Vagina (tissue), 2 donors: ENCODE measurements at regions not wholly inside any gene's neighbourhood (a gene's known extent, or its start where the extent isn't known, plus 50 kb on each side); places are given as distances from the start of the nearest gene placed in this dataset.
"Not testable (repeated sequence)": the region's sequence is repeated elsewhere in the genome, so short reads cannot be mapped to it uniquely, and the experiment has no call there.

ENCODE experiments used
- DNase-seq, 2 donors: peaks; one replicate each; pipeline ENCODE4 v3.0.0-alpha.2; 2017; ENCODE audit errors: extremely low spot score in 2 of 2
- H3K27ac ChIP-seq: fragments of 200-600 bp; sonication (generic); one replicate; pipeline ENCODE4 v1.5.1; 2019
- H3K27me3 ChIP-seq: fragments of 200-600 bp; sonication (generic); one replicate; pipeline ENCODE4 v1.5.1; 2019
- H3K36me3 ChIP-seq, 2 donors: fragments of 200-600 bp; sonication (generic); one replicate each; pipeline ENCODE4 v1.5.1; 2017 to 2019
- H3K4me1 ChIP-seq: fragments of 200-600 bp; sonication (generic); one replicate; pipeline ENCODE4 v1.5.1; 2019
- H3K4me3 ChIP-seq, 2 donors: fragments of 200-600 bp; sonication (generic); 1 replicate in 1 of 2; 2 replicates in 1 of 2; pipeline ENCODE4 v1.5.1; 2016 to 2019
- H3K9me3 ChIP-seq: fragments of 200-600 bp; sonication (generic); one replicate; pipeline ENCODE4 v1.5.1; 2019
- CTCF ChIP-seq, 3 experiments: fragments of 450-650 bp in 2 of 3; fragments of 200-600 bp in 1 of 3; sonication (generic) in 1 of 3; IDR thresholded peaks; one replicate each; pipeline ENCODE4 v1.5.1; 2017 to 2019; ENCODE audit warnings: antibody characterized with exemption in 3 of 3, mild to moderate bottlenecking in 2 of 3, moderate library complexity in 2 of 3
- POLR2A ChIP-seq, 2 donors: fragments of 450-650 bp; IDR thresholded peaks; one replicate each; pipeline ENCODE4 v1.6.1; 2017; ENCODE audit warnings: antibody characterized with exemption in 2 of 2, mild to moderate bottlenecking in 2 of 2, moderate library complexity in 2 of 2
- POLR2AphosphoS5 ChIP-seq, 2 donors: sonication (generic); formaldehyde crosslinking; IDR thresholded peaks; one replicate each; pipeline ENCODE4 v1.9.0; 2017; ENCODE audit warnings: antibody characterized with exemption in 2 of 2, mild to moderate bottlenecking in 2 of 2, low read depth in 1 of 2; ENCODE audit not compliant: insufficient read depth in 1 of 2
- intact Hi-C: fragments of 100-400 bp; cut with DNase I; formaldehyde crosslinking; loops from one replicate; pipeline ENCODE4 v1.15.1; 2023

GRCh38 chr4:106569146-106570031 lies 200.8 kb upstream of the GIMD1 start:
- no peak for DNase-seq
- Histone ChIP-seq H3K4me1 (peaks cover 9% of the 10 kb centered on the region), H3K36me3 (no peaks in the 10 kb centered on the region), H3K27ac (no peak overlapping the region), H3K4me3 (no peak overlapping the region), H3K9me3 (no peaks in the 10 kb centered on the region), H3K27me3 (no peaks in the 10 kb centered on the region)
- intact Hi-C loops = no loop called here
- TF ChIP-seq POLR2AphosphoS5 (IDR thresholded peaks at IDR 0.05; ENCODE audit: insufficient read depth in 1 of 2, low read depth in 1 of 2) (no peak), CTCF (IDR thresholded peaks at IDR 0.05) (no peak), POLR2A (IDR thresholded peaks at IDR 0.05) (no peak)

GRCh38 chr4:106565727-106566126 lies 197.1 kb upstream of the GIMD1 start:
- H3K27me3 ChIP-seq = no peaks in the 10 kb centered on the region
- H3K4me3 ChIP-seq = no peak overlapping the region
- H3K9me3 ChIP-seq = no peaks in the 10 kb centered on the region
- H3K4me1 ChIP-seq = peaks cover 9% of the 10 kb centered on the region
- no peak for TF ChIP-seq POLR2A (IDR thresholded peaks at IDR 0.05)
- intact Hi-C loops = no loop called here
- H3K27ac ChIP-seq = no peak overlapping the region
- no peak for DNase-seq
- H3K36me3 ChIP-seq = no peaks in the 10 kb centered on the region

DNA sequence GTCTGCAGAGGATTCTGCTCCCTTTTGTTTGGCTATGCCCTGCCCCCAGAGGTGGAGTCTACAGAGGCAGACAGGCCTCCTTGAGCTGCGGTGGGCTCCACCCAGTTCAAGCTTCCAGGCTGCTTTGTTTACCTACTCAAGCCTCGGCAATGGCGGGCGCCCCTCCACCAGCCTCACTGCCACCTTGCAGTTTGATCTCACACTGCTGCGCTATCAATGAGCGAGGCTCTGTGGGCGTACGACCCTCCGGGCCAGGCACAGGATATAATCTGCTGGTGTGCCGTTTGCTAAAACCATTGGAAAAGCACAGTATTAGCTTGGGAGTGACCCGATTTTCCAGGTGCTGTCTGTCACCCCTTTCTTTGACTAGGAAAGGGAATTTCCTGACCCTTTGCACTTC lies 195.1 kb upstream of the GIMD1 start:
- H3K36me3 ChIP-seq, intact Hi-C loops, H3K9me3 ChIP-seq, H3K27me3 ChIP-seq, DNase-seq, H3K27ac ChIP-seq, H3K4me1 ChIP-seq, H3K4me3 ChIP-seq: not testable (repeated sequence)

DNA sequence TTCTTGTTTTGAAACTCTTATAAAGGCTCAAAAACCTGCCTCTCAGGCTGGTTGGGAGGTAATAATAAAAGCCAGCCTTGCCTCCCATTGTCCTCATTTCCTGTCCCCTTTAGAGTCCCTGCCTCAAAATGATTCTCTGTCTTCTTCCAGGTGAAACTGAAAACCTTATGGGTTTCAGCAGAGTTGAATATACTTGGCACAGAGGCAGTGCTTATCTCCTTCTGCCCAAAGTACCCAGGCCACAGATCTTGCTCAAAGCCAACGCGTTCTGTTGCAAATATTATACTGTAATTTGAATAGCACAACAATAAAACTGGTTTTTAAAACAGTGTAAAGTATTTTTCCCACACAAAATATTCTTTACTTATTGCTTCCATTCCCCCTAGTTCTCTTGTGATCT lies 183.1 kb upstream of the GIMD1 start:
- intact Hi-C loops = no loop called here
- Histone ChIP-seq H3K27ac (no peak overlapping the region), H3K27me3 (no peaks in the 10 kb centered on the region), H3K9me3 (no peaks in the 10 kb centered on the region), H3K4me3 (no peak overlapping the region), H3K36me3 (no peaks in the 10 kb centered on the region), H3K4me1 (no peaks in the 10 kb centered on the region)
- no peak for TF ChIP-seq CTCF (IDR thresholded peaks at IDR 0.05)
- TF ChIP-seq POLR2A (IDR thresholded peaks at IDR 0.05) = no peak
- TF ChIP-seq POLR2AphosphoS5 (IDR thresholded peaks at IDR 0.05; ENCODE audit: insufficient read depth in 1 of 2, low read depth in 1 of 2) = no peak
- no peak for DNase-seq

- H3K4me3 ChIP-seq = no peak overlapping the region
- H3K27me3 ChIP-seq = no peaks in the 10 kb centered on the region
- intact Hi-C loops = no loop called here
- no peaks in the 10 kb centered on the region for H3K36me3 ChIP-seq
- no peak for TF ChIP-seq POLR2A (IDR thresholded peaks at IDR 0.05)
- no peak for TF ChIP-seq POLR2AphosphoS5 (IDR thresholded peaks at IDR 0.05; ENCODE audit: insufficient read depth in 1 of 2, low read depth in 1 of 2)
- TF ChIP-seq CTCF (IDR thresholded peaks at IDR 0.05) = no peak
- no peak overlapping the region for H3K27ac ChIP-seq
- H3K4me1 ChIP-seq = no peaks in the 10 kb centered on the region
- DNase-seq = no peak
- H3K9me3 ChIP-seq = no peaks in the 10 kb centered on the region
These were observed 180.0 kb upstream of the GIMD1 start for GRCh38 chr4:106548446-106549044.

DNA sequence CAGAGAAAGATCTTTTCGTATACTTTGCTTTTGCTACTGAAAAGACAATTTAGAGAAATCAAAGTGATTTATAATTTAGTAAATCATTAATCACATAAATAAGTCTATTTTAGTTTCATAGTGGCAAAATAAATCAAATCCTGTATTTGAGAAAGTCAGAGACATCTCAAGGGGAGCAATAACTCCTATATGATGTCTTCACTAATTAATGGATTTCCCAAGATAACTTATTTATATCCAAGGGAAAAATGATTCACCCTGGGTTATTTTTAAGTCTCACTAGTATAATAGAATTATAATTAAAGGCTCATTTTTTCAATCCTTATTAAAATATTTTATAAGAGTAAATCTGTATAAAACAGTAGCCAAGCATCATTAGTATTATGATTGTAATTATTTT lies 177.8 kb upstream of the GIMD1 start:
- Histone ChIP-seq H3K4me1 (no peaks in the 10 kb centered on the region), H3K27ac (no peak overlapping the region), H3K9me3 (no peaks in the 10 kb centered on the region), H3K36me3 (no peaks in the 10 kb centered on the region), H3K27me3 (no peaks in the 10 kb centered on the region), H3K4me3 (no peak overlapping the region)
- intact Hi-C loops = no loop called here
- DNase-seq = no peak
- TF ChIP-seq POLR2A (IDR thresholded peaks at IDR 0.05) (no peak), POLR2AphosphoS5 (IDR thresholded peaks at IDR 0.05; ENCODE audit: insufficient read depth in 1 of 2, low read depth in 1 of 2) (no peak), CTCF (IDR thresholded peaks at IDR 0.05) (no peak)

GRCh38 chr4:106542609-106543008 lies 174.0 kb upstream of the GIMD1 start:
- H3K27me3 ChIP-seq, H3K4me3 ChIP-seq, intact Hi-C loops, H3K4me1 ChIP-seq, H3K27ac ChIP-seq, H3K36me3 ChIP-seq, DNase-seq, H3K9me3 ChIP-seq: not testable (repeated sequence)
